ENCODE measurements at regions not wholly inside any gene's neighbourhood (a gene's known extent, or its start where the extent isn't known, plus 50 kb on each side); places are given as distances from the start of the nearest gene placed in this dataset.
"Not testable (repeated sequence)": the region's sequence is repeated elsewhere in the genome, so short reads cannot be mapped to it uniquely, and the experiment has no call there.

DNA sequence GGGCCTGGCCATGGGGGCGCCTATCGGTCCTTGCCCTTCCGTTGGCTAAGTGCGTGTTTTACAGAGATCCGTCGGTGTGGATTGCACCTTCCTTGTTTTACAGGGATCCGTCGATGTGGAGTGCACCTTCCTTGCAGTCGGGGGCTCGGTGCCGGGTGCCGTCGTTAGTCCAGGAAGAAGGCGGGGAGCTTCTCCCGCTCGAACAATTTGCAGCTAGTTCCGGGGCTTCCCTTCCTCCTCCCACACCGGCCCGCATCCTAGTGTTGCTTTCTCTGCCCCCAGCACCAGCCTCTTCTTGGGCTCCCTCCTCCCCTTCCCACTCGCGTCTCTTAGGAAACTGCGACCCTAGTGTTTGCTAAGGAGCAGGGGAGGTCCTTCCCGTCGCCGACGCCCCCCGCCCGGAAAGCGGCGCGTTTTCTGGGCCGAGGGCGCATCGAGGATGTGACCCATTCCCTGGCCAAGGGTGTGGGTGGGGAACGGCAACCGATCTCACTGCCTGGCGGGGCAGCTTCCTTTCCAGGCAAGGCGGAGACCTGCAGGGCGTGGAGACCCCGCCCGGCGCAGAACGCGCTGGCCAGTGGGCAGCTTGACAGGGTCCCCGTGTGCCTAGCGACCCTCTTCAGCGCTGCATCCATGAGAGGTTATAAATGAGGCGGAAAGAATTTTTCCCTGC lies 75.7 kb upstream of the ZNF91 start:
- no peak for TF ChIP-seq EZH2 (IDR thresholded peaks at IDR 0.05; ENCODE audit: low read length, unreplicated experiment)
- TF ChIP-seq, protein P1, sequence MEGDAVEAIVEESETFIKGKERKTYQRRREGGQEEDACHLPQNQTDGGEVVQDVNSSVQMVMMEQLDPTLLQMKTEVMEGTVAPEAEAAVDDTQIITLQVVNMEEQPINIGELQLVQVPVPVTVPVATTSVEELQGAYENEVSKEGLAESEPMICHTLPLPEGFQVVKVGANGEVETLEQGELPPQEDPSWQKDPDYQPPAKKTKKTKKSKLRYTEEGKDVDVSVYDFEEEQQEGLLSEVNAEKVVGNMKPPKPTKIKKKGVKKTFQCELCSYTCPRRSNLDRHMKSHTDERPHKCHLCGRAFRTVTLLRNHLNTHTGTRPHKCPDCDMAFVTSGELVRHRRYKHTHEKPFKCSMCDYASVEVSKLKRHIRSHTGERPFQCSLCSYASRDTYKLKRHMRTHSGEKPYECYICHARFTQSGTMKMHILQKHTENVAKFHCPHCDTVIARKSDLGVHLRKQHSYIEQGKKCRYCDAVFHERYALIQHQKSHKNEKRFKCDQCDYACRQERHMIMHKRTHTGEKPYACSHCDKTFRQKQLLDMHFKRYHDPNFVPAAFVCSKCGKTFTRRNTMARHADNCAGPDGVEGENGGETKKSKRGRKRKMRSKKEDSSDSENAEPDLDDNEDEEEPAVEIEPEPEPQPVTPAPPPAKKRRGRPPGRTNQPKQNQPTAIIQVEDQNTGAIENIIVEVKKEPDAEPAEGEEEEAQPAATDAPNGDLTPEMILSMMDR (conservative IDR thresholded peaks at IDR 0.05; ENCODE audit: low read depth, low read length) = no peak
- TF ChIP-seq EZH2phosphoT487 (IDR thresholded peaks at IDR 0.05; ENCODE audit: borderline replicate concordance, low read length) = no peak
- Histone ChIP-seq H3F3A (ENCODE audit: low read length, unreplicated experiment) (no peaks in the 10 kb centered on the region), H3K9me2 (replicated peaks; ENCODE audit: low read length) (no peaks in the 10 kb centered on the region), H3K79me2 (ENCODE audit: low read length) (no peaks in the 10 kb centered on the region), H3K9me3 (ENCODE audit: low read length) (peaks cover 4% of the 10 kb centered on the region; the same call in 1 of the 2 replicates), H3K36me3 (ENCODE audit: low read depth, low read length) (no peaks in the 10 kb centered on the region), H3K4me3 (ENCODE audit: low read length) (no peak overlapping the region), H3K27me3 (ENCODE audit: low read length) (peaks cover 17% of the 10 kb centered on the region; the same call in 1 of the 2 replicates), H3K27ac (ENCODE audit: low read length) (no peak overlapping the region), H4K20me1 (ENCODE audit: low read length) (no peaks in the 10 kb centered on the region), H2AFZ (ENCODE audit: low read length) (no peak overlapping the region), H3K4me2 (ENCODE audit: low read length) (no peak overlapping the region), H3K9ac (ENCODE audit: low read length) (no peak overlapping the region), H3K4me1 (ENCODE audit: insufficient read depth, low read length) (no peaks in the 10 kb centered on the region)
- intact Hi-C loops (cut with micrococcal nuclease) = no loop called here
- CTCF ChIA-PET = no interaction called here
- DNase-seq (no peak), ATAC-seq (no peak)
- BruUV-seq (replicated peaks) = no TSS peak
- POLR2A ChIA-PET (ENCODE audit: unreplicated experiment) = no interaction called here

DNA sequence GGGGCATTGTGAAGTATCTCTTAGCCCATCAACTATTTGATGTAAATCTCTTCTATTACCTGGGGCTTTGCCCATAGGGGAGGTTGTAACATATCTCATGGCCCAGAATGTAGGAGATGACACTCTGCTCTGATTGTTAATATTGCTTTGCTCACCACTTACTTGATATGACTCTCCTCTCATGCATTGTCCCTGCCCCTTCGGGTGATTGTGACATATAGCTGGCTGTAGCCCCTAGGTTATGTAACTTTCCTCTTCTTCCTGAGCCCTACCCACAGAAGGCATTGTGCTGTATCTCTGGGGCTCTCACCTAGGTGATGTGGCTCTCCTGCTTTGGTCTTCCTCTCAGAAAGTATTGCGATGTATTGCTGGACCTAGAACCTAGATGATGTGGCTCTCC lies 69.1 kb upstream of the ZNF91 start:
- H3K4me2 ChIP-seq (ENCODE audit: low read length); H2AFZ ChIP-seq (ENCODE audit: low read length); H3K4me1 ChIP-seq (ENCODE audit: insufficient read depth, low read length); H3K4me3 ChIP-seq (ENCODE audit: low read length); BruUV-seq (replicated peaks); H3K9ac ChIP-seq (ENCODE audit: low read length); POLR2A ChIA-PET (ENCODE audit: unreplicated experiment); H3K27ac ChIP-seq (ENCODE audit: low read length); CTCF ChIA-PET; ATAC-seq; H3K36me3 ChIP-seq (ENCODE audit: low read depth, low read length); H3K9me2 ChIP-seq (replicated peaks; ENCODE audit: low read length); DNase-seq; H3F3A ChIP-seq (ENCODE audit: low read length, unreplicated experiment); H3K79me2 ChIP-seq (ENCODE audit: low read length); H4K20me1 ChIP-seq (ENCODE audit: low read length); intact Hi-C loops (cut with micrococcal nuclease); H3K9me3 ChIP-seq (ENCODE audit: low read length): not testable (repeated sequence)
- H3K27me3 ChIP-seq (ENCODE audit: low read length) = peaks cover 17% of the 10 kb centered on the region; the same call in 1 of the 2 replicates

DNA sequence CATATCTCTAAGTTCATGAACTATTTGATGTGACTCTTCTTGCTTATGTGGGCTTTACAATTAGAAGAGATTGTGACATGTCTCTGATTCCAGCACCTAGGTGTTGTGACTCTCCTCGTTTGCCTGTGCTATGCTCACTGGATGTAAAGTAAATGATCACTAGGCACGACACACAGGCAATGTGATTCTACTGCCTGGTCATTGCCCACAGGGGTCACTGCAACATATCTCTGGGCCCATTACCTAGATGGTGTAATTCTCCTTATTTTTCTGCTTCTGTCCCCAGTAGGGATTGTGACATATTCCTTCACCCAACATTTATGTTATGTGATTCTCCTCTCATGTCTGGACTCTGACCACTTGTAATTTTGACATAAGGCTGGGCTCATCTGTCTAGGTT lies 65.8 kb upstream of the ZNF91 start:
- no peaks in the 10 kb centered on the region for H3K9me3 ChIP-seq (ENCODE audit: low read length)

More for the DNA sequence above, 65.8 kb upstream of the ZNF91 start:
- H3K4me3 ChIP-seq (ENCODE audit: low read length) = no peak overlapping the region
- no peaks in the 10 kb centered on the region for H3K36me3 ChIP-seq (ENCODE audit: low read depth, low read length)
- intact Hi-C loops (cut with micrococcal nuclease) = no loop called here
- no peaks in the 10 kb centered on the region for H3K4me1 ChIP-seq (ENCODE audit: insufficient read depth, low read length)
- H3F3A ChIP-seq (ENCODE audit: low read length, unreplicated experiment) = no peaks in the 10 kb centered on the region
- CTCF ChIA-PET = no interaction called here
- POLR2A ChIA-PET (ENCODE audit: unreplicated experiment) = no interaction called here
- no peak overlapping the region for H2AFZ ChIP-seq (ENCODE audit: low read length)
- TF ChIP-seq EZH2 (IDR thresholded peaks at IDR 0.05; ENCODE audit: low read length, unreplicated experiment) = no peak
- TF ChIP-seq, protein P1 (conservative IDR thresholded peaks at IDR 0.05; ENCODE audit: low read depth, low read length) = no peak
- no peak for TF ChIP-seq EZH2phosphoT487 (IDR thresholded peaks at IDR 0.05; ENCODE audit: borderline replicate concordance, low read length)
- H3K79me2 ChIP-seq (ENCODE audit: low read length) = no peaks in the 10 kb centered on the region
- no peak overlapping the region for H3K27ac ChIP-seq (ENCODE audit: low read length)
- DNase-seq (no peak), ATAC-seq (no peak)
- no peaks in the 10 kb centered on the region for H3K9me2 ChIP-seq (replicated peaks; ENCODE audit: low read length)
- no TSS peak for BruUV-seq (replicated peaks)
- no peak overlapping the region for H3K9ac ChIP-seq (ENCODE audit: low read length)
- H4K20me1 ChIP-seq (ENCODE audit: low read length) = no peaks in the 10 kb centered on the region
- no peak overlapping the region for H3K4me2 ChIP-seq (ENCODE audit: low read length)
- H3K27me3 ChIP-seq (ENCODE audit: low read length) = no peaks in the 10 kb centered on the region
